CD4-positive, alpha-beta T cell treated with Interleukin-17A for 1 hour (primary cell): ENCODE measurements at regions not wholly inside any gene's neighbourhood (a gene's known extent, or its start where the extent isn't known, plus 50 kb on each side); places are given as distances from the start of the nearest gene placed in this dataset.
"Not testable (repeated sequence)": the region's sequence is repeated elsewhere in the genome, so short reads cannot be mapped to it uniquely, and the experiment has no call there.

Experiments
- DNase-seq: peaks from one replicate; pipeline ENCODE4 v3.0.0-alpha.2; 2020

- DNase-seq, result no peak
Measured at GRCh38 chr5:33074548-33074947, 363.4 kb downstream of the NPR3 start.

GRCh38 chr5:33075731-33076130, 364.6 kb downstream of the NPR3 start:
- DNase-seq, result no peak

DNA sequence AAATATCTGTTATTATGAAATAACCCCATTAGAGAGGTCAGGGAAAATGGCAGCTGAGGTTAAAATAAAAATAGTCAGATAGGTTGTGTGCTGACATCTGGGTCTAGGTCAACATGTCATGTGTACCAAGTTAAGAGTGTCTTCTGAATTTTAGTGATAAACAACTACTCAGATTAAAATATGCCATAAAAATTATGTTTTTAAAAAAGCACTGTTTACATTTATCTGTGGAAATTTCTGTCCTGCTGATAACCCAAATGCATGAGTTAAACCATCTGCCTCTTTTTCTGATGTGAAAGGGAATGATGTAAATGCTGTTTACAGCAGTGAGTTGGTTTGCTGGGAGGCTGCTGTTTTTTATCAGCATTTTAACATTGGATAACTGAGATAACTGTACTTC, 361.2 kb upstream of the TARS1 start:
- no peak for DNase-seq

DNA sequence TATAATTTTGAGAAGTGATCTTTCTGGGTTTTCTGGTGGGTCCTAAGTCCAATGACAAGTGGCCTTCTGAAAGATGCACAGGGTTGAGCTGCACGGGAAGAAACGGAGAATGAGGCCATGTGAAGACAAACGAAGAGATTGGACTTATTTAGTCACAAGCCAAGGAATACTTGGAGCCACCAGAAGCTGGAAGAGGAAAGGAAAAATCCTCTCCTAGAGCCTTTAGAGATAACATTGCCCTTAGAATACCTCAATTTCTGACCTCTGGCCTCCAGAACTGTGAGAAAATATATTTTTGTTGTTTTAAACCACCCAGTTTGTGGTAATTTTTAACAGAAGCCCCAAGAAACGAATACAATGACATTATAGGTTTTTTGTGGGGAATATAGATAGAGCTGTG, 360.5 kb upstream of the TARS1 start:
- DNase-seq, result no peak

GRCh38 chr5:33088176-33088575, 352.6 kb upstream of the TARS1 start:
- DNase-seq, result no peak

DNA sequence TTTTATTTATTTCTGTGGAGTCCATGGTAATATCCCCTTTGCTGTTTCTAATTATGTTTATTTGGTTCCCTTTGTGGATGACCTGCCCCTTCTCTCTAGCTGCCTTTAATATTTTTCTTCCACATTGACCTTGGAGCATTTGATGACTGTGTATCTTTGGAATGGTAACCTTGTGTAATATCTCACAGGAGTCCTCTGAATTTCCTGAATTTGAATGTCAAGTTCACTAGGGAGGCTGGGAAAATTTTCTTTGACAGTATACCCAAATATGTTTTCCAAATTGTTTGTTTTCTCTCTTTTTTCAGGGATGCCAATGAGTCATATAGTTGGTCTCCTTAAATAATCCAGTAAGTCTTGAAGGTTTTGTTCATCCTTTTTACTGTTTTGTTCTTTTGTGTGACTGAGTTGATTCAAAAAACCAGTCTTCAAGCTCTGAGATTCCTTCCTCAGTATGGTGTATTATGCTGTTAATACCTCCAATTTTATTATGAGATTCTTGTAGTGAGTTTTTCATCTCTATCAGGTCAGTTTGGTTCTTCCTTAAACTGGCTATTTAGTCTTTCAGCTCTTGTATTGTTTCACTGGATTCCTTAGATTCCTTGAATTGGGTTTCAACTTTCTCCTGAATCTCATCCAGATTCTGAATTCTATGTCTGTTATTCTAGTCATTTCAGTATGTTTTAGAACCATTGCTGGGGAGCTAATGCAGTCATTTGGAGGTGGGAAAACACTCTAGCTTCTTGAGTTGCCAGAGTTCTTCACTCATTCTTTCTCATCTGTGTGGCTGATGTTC, 349.0 kb upstream of the TARS1 start:
- no peak for DNase-seq

GRCh38 chr5:33092719-33093118, 348.0 kb upstream of the TARS1 start:
- no peak for DNase-seq

- no peak for DNase-seq
Measured at GRCh38 chr5:33102551-33102950, 338.2 kb upstream of the TARS1 start.

DNA sequence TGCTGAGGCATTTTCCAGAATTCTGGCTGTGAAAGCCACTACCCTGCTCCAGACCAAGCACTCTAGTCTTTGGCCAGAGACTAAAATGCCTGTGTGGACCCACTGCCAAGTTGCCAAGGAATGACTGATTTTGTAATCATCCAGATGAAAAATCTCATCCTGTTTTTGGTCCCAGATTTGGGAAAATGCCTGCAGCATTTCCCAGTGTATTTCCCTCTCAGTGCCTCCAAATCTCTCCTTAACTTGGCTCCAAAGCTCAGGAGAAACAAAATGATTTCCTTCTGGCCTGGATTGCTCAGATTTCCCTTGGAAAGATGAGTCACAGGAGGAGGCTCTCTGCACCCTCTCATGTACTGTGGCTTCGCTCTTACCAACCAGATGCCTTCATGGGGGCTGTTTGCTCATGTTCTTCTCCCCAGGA, 335.2 kb upstream of the TARS1 start:
- no peak for DNase-seq

DNA sequence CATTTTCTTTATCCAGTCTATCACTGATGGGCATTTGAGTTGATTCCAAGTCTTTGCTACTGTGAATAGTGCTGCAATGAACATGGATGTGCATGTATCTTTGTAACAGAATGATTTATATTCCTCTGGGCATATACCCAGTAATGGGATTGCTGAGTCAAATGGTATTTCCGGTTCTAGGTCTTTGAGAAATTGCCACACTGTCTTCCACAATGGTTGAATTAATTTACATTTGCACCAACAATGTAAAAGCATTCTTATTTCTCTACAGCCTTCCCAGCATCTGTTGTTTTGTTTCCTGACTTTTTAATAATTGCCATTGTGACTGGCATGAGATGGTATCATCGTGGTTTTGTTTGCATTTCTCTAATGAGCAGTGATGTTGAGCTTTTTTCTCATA, 330.3 kb upstream of the TARS1 start:
- DNase-seq, result not testable (repeated sequence)

GRCh38 chr5:33114361-33114760, 326.4 kb upstream of the TARS1 start:
- no peak for DNase-seq

DNA sequence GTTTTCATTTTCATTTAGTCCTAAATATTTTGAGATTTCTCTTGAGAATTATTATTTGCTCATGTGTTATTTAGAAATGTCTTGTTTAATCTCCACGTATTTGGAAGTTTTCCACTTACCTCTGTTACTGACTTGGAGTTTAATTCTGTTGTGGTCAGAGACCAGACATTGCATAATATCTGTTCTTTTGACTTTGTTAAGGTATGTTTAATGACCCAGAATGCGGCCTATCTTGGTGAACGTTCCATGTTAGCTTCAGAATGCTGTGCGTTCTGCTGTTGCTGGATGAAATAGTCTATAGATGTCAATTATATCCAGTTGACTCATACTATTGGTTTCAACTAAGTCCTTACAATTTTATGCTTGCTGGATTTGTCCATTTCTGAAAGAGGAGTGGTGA, 325.3 kb upstream of the TARS1 start:
- DNase-seq, result no peak

GRCh38 chr5:33118761-33119415, 321.9 kb upstream of the TARS1 start:
- DNase-seq, result no peak

GRCh38 chr5:33120671-33121070, 320.1 kb upstream of the TARS1 start:
- DNase-seq, result no peak

DNA sequence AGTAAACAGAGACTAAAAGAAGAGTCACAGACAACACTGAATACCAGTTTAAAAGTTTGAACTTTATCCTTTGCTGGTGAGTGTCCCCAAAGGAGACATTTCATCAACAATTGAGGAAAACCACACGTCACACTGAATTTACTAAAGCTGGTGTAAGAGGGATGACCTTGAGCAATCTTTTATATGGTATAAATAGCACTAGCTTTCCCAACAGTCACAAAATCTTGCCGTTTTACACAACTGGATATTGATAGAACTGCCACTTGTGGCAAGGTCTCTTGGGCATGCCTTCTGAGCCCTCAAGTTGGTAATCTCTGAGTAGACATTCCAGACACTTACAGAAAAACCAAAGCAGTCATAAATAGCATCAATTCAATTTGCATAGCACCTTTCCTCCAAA, 311.5 kb upstream of the TARS1 start:
- no peak for DNase-seq

DNA sequence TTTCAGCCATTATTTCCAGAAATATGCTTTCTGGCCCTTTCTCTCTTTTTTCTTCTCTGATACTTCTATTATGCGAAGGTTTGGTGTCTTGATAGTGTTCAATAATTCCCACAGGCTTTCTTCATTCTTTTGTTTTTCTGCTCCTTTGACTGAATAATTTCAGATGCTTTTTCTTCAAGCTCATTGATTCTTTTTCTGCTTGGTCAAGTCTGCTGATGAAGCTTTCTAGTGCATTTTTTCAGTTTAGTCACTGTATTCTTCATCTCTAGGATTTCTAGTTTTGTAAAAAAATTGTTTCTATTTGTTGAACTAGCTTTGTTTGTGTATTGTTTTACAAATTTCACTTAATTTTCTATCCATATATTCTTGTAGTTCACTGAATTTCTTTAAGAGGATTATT, 304.0 kb upstream of the TARS1 start:
- no peak for DNase-seq

GRCh38 chr5:33138145-33138544, 302.6 kb upstream of the TARS1 start:
- not testable (repeated sequence) for DNase-seq

- DNase-seq, result no peak
Measured at GRCh38 chr5:33143405-33144123, 297.2 kb upstream of the TARS1 start.

DNA sequence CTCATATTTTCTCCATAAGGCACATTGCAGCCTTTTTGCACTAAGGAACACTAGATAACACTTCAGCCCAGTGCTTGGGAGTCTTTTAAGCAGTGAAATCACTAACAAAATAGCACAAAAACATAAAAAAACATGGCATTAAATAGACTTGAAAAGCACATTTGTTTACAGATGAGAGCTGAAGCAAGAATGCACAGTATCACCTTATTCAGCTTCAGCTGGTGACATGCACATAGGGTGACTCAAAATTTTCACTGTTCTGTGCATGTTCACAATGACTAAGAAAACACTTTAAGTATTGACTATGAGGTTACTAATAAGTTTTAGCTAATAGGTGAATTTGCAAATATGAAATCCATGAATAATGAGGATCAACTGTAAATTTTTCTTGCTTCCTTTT, 293.9 kb upstream of the TARS1 start:
- DNase-seq, result no peak

- DNase-seq, result no peak
Measured at GRCh38 chr5:33148076-33148513, 292.7 kb upstream of the TARS1 start.

GRCh38 chr5:33153372-33153771, 287.4 kb upstream of the TARS1 start:
- no peak for DNase-seq

DNA sequence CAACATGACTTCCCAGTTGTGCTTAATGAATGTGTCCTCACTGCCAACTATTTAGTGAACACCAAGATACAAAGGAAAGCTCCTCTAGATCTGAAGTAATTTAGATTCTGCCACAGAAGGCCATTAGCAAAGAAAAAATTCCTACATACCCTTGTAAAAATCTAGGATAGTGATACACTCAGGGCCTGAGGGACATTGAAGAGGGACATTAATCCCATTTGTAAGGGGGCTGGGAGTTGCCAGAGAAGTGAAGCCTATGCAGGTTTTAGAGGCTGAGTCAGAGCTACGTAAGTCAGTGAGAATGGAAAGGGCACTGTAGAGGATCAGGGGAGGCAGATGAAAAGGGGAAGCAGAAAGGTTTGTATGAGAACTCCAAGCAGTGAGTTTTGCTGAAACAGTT, 286.9 kb upstream of the TARS1 start:
- no peak for DNase-seq

- no peak for DNase-seq
Measured at GRCh38 chr5:33160871-33161270, 279.9 kb upstream of the TARS1 start.

GRCh38 chr5:33161421-33161820, 279.3 kb upstream of the TARS1 start:
- no peak for DNase-seq
